H1 (cell line): ENCODE measurements at regions not wholly inside any gene's neighbourhood (a gene's known extent, or its start where the extent isn't known, plus 50 kb on each side); places are given as distances from the start of the nearest gene placed in this dataset.

Source experiments
- JUN ChIP-seq: IDR thresholded peaks from 2 replicates; pipeline ENCODE4 v1.6.1; 2011; ENCODE audit warnings: low read depth, mild to moderate bottlenecking, improper control_type of control experiment, low read length
- MAFK ChIP-seq: IDR thresholded peaks from 2 replicates; pipeline ENCODE4 v1.6.1; 2012; ENCODE audit warnings: low read depth, mild to moderate bottlenecking, improper control_type of control experiment, low read length
- NRF1 ChIP-seq: IDR thresholded peaks from 2 replicates; pipeline ENCODE4 v1.6.1; 2011; ENCODE audit warnings: mild to moderate bottlenecking, low read depth, low read length, improper control_type of control experiment
- POU5F1 ChIP-seq: IDR thresholded peaks from 2 replicates; pipeline ENCODE4 v1.6.1; 2011; ENCODE audit warnings: low read depth, mild to moderate bottlenecking, low read length, moderate library complexity
- SAP30 ChIP-seq: fragments of 300-600 bp; sonication (generic); IDR thresholded peaks from 2 replicates; pipeline ENCODE4 v1.7.1; 2012; ENCODE audit warnings: low read length, moderate library complexity, mild to moderate bottlenecking, inconsistent platforms; ENCODE audit not compliant: insufficient read depth, insufficient replicate concordance
- SP2 ChIP-seq: IDR thresholded peaks from 2 replicates; pipeline ENCODE4 v1.6.1; 2012; ENCODE audit warnings: mild to moderate bottlenecking, low read length, inconsistent platforms
- TAF1 ChIP-seq: IDR thresholded peaks from 2 replicates; pipeline ENCODE4 v1.6.1; 2011; ENCODE audit warnings: mild to moderate bottlenecking, low read depth, low read length
- TAF7 ChIP-seq: optimal IDR thresholded peaks from 2 replicates; pipeline ENCODE3; 2011; ENCODE audit warnings: low read depth, mild to moderate bottlenecking, inconsistent platforms, low read length, moderate library complexity, borderline replicate concordance
- TF ChIP-seq, protein P1 (sequence below), 3 experiments: IDR thresholded peaks; 1 replicate in 2 of 3; 2 replicates in 1 of 3; pipeline versions ENCODE4 v1.5.1 to v1.6.1; 2011; ENCODE audit warnings: low read length in 3 of 3, mild to moderate bottlenecking in 3 of 3, inconsistent platforms in 2 of 3, low read depth in 1 of 3, moderate library complexity in 1 of 3; ENCODE audit not compliant: insufficient read depth in 1 of 3; ENCODE audit errors: control extremely low read depth in 1 of 3

DNA sequence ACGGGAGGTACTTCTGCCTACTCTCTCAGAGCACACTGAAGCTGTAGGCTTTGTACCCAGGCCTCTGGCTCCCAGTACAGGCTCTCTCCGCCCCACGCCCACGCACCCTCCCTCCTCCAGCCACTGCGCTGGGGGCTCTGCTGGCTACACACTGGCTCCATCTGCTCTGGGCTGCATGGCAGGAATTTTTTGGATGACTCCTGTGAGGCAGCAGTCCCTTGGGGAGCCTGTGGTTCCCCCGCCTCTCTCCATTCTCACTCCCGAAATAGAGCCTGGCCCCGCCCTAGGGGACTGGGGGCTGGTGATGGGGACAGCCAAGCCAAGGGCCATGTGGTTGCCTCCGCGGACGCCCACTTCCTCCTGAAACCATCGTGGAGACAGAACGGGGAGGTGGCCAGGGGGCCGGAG is 58.1 kb upstream of the ADRA2C start:
- no peak for TF ChIP-seq SP2
- TF ChIP-seq, protein P1, sequence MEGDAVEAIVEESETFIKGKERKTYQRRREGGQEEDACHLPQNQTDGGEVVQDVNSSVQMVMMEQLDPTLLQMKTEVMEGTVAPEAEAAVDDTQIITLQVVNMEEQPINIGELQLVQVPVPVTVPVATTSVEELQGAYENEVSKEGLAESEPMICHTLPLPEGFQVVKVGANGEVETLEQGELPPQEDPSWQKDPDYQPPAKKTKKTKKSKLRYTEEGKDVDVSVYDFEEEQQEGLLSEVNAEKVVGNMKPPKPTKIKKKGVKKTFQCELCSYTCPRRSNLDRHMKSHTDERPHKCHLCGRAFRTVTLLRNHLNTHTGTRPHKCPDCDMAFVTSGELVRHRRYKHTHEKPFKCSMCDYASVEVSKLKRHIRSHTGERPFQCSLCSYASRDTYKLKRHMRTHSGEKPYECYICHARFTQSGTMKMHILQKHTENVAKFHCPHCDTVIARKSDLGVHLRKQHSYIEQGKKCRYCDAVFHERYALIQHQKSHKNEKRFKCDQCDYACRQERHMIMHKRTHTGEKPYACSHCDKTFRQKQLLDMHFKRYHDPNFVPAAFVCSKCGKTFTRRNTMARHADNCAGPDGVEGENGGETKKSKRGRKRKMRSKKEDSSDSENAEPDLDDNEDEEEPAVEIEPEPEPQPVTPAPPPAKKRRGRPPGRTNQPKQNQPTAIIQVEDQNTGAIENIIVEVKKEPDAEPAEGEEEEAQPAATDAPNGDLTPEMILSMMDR (IDR thresholded peaks at IDR 0.05; ENCODE audit: control extremely low read depth in 1 of 3, insufficient read depth in 1 of 3, low read depth in 1 of 3, low read length in 3 of 3), result no peak
- TF ChIP-seq TAF1, result no peak
- TF ChIP-seq SAP30, result no peak
- no peak for TF ChIP-seq POU5F1
- no peak for TF ChIP-seq TAF7
- no peak for TF ChIP-seq NRF1
- no peak for TF ChIP-seq MAFK
- no peak for TF ChIP-seq JUN
